Lung (tissue), 11 donors: ENCODE measurements at regions not wholly inside any gene's neighbourhood (a gene's known extent, or its start where the extent isn't known, plus 50 kb on each side); places are given as distances from the start of the nearest gene placed in this dataset.

Experiments
- ATAC-seq: fragments of 200-7000 bp; cut with Tn5 transposase; one replicate; pipeline ENCODE4 v1.9.1; 2020; ENCODE audit warnings: moderate number of reproducible peaks; ENCODE audit not compliant: insufficient read depth, low FRiP score
- DNase-seq, 3 donors: peaks; one replicate each; pipeline ENCODE4 v3.0.0-alpha.2; 2013 to 2017
- H3K27ac ChIP-seq, 2 donors: one replicate each; pipeline ENCODE4 v1.5.1; 2013; ENCODE audit warnings: mild to moderate bottlenecking in 2 of 2, moderate library complexity in 2 of 2, control low read depth in 1 of 2, inconsistent platforms in 1 of 2, low read depth in 1 of 2, low read length in 1 of 2
- H3K27me3 ChIP-seq, 3 donors: one replicate each; pipeline ENCODE4 v1.5.1; 2013; ENCODE audit warnings: low read length in 2 of 3; ENCODE audit not compliant: control insufficient read depth in 3 of 3, insufficient read depth in 3 of 3
- H3K36me3 ChIP-seq, 4 donors: one replicate each; pipeline ENCODE4 v1.5.1; 2013; ENCODE audit warnings: low read length in 4 of 4, mild to moderate bottlenecking in 1 of 4, moderate library complexity in 1 of 4; ENCODE audit not compliant: control insufficient read depth in 4 of 4, insufficient read depth in 4 of 4
- H3K4me1 ChIP-seq, 5 donors: one replicate each; pipeline ENCODE4 v1.5.1; 2013; ENCODE audit warnings: low read length in 5 of 5, mild to moderate bottlenecking in 2 of 5, moderate library complexity in 1 of 5; ENCODE audit not compliant: control insufficient read depth in 5 of 5, insufficient read depth in 5 of 5
- H3K4me3 ChIP-seq: one replicate; pipeline ENCODE4 v1.5.1; 2013; ENCODE audit warnings: mild to moderate bottlenecking, control low read depth, moderate library complexity
- H3K9ac ChIP-seq, 2 donors: one replicate each; pipeline ENCODE4 v1.5.1; 2013; ENCODE audit warnings: low read length in 2 of 2, control low read depth in 1 of 2; ENCODE audit not compliant: insufficient read depth in 1 of 2
- H3K9me3 ChIP-seq, 4 donors: one replicate each; pipeline ENCODE4 v1.5.1; 2013; ENCODE audit warnings: low read length in 3 of 4, mild to moderate bottlenecking in 1 of 4, moderate library complexity in 1 of 4; ENCODE audit not compliant: control insufficient read depth in 4 of 4, insufficient read depth in 3 of 4
- WGBS, 2 donors: extraction: QIAGEN DNeasy Blood & Tissue Kit; methylation state at CpG; one replicate each; pipeline ENCODE4 v1.1.7; 2013; 5-methylcytosine and 5-hydroxymethylcytosine counted together
- TF ChIP-seq, protein P1 (sequence below): IDR thresholded peaks from 2 replicates; pipeline ENCODE4 v1.5.1; 2012; ENCODE audit warnings: mild to moderate bottlenecking; ENCODE audit errors: control extremely low read depth, extremely low read depth
- donor health status: control.
- donor health status: control.
- donor health status: Bipolar disorder and iron deficiency.
- donor health status: healthy.
- donor health status: DM: yes; HTN: yes; CAD: no.

DNA sequence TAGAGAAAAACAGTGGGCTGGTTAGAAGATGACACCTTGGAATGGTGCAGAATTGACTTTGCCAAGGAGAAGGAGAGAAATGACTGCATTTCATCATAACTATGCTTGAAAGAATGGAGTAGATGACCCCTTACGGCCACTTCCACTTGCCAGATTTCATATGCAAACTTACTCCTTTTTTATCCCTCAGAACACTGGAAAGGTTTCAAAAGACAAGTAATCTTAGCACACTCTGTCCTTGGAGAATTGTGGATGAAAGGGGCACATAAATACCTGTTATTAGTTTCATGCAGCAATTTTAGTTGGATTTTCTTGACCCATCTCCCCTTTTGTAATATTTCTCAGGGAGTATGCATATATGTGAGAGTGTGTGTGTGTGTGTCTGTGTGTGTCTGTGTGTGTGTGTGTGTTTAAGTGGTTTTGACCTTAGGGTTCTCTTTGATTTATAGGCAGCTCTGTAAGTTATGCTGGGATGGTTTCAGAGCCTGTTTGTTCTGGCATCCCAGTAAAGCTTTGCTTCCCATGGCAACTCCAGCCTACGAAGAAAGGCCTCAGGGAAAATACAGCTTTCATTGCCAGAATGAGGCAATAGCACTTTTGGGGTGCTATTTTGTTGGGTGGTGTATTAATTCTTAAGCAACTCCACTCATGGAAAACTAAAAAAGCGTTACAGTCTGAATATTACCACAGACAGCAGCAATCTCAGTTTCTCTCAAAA lies 122.2 kb upstream of the TP63 start:
- no peaks in the 10 kb centered on the region for H3K9me3 ChIP-seq
- no peak overlapping the region for H3K9ac ChIP-seq
- no peak overlapping the region for H3K4me3 ChIP-seq
- 76 to 79% methylated on average over 3 of the region's 3 CpGs for WGBS, 2 donors
- TF ChIP-seq, protein P1, sequence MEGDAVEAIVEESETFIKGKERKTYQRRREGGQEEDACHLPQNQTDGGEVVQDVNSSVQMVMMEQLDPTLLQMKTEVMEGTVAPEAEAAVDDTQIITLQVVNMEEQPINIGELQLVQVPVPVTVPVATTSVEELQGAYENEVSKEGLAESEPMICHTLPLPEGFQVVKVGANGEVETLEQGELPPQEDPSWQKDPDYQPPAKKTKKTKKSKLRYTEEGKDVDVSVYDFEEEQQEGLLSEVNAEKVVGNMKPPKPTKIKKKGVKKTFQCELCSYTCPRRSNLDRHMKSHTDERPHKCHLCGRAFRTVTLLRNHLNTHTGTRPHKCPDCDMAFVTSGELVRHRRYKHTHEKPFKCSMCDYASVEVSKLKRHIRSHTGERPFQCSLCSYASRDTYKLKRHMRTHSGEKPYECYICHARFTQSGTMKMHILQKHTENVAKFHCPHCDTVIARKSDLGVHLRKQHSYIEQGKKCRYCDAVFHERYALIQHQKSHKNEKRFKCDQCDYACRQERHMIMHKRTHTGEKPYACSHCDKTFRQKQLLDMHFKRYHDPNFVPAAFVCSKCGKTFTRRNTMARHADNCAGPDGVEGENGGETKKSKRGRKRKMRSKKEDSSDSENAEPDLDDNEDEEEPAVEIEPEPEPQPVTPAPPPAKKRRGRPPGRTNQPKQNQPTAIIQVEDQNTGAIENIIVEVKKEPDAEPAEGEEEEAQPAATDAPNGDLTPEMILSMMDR: no peak
- H3K36me3 ChIP-seq: no peaks in the 10 kb centered on the region
- H3K27me3 ChIP-seq: no peaks in the 10 kb centered on the region
- H3K4me1 ChIP-seq: no peaks in the 10 kb centered on the region
- H3K27ac ChIP-seq: no peak overlapping the region
- ATAC-seq (no peak), DNase-seq (no peak)

DNA sequence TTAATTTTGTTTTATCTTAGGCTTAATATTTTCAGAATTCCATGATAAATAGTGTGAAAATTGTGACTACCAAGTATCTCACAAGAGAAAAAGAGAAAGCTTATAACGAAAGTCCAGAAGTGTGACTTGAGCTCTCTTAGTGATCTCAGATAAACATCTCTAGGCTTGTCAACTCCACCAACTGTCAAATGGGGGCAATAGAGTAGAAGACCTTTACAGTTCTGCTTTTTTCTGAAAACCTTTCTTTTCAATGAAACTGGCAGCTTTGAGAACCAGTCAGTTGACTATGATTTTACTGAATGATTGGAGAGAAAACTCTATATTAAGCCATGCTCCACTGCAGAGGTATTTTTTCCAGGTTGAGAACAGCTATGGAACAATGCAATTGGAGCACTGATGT lies 119.2 kb upstream of the TP63 start:
- H3K9me3 ChIP-seq: peaks cover 0 to 2% (median 0%) of the 10 kb centered on the region in 4 donors
- WGBS, 2 donors: 23 to 43% methylated on average over 1 of the region's 1 CpG
- DNase-seq (no peak), ATAC-seq (no peak)
- H3K9ac ChIP-seq: no peak overlapping the region
- H3K27me3 ChIP-seq: no peaks in the 10 kb centered on the region
- H3K4me1 ChIP-seq: no peaks in the 10 kb centered on the region
- H3K27ac ChIP-seq: no peak overlapping the region
- H3K36me3 ChIP-seq: no peaks in the 10 kb centered on the region
- H3K4me3 ChIP-seq: no peak overlapping the region
- TF ChIP-seq, protein P1: no peak

DNA sequence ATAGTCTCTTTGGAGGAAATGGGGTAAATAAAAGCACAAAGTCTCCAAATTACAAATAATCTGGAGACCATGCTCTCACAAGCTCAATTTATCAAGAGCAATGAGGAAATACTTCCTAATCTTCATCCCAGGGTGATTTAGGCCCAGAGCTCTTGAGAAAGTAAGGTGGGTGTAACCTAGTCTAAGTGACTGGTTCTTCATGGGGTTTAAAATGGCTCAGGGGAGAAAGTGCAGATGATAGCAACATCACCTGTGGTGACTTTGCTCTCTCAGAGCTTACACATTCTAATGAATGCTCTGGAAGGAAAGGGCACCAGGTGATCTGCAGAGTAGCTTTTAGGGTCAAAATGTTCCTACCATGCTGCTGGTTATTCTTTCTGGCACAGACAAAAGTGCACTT lies 118.4 kb upstream of the TP63 start:
- Histone ChIP-seq H3K9ac (no peak overlapping the region), H3K4me3 (no peak overlapping the region), H3K4me1 (no peaks in the 10 kb centered on the region), H3K36me3 (no peaks in the 10 kb centered on the region), H3K9me3 (peaks cover 0 to 7% (median 0%) of the 10 kb centered on the region in 4 donors), H3K27me3 (no peaks in the 10 kb centered on the region), H3K27ac (no peak overlapping the region)
- TF ChIP-seq, protein P1: no peak
- DNase-seq (no peak), ATAC-seq (no peak)
